KMS-11 (cell line): ENCODE measurements at regions not wholly inside any gene's neighbourhood (a gene's known extent, or its start where the extent isn't known, plus 50 kb on each side); places are given as distances from the start of the nearest gene placed in this dataset.

Experiments
- H2AFZ ChIP-seq: fragments of 200-600 bp; sonication (generic); 2 replicates; pipeline ENCODE4 v1.6.1; 2016; ENCODE audit warnings: antibody characterized with exemption, mixed run types, low read depth
- H3K27ac ChIP-seq: fragments of 200-600 bp; sonication (generic); 2 replicates; pipeline ENCODE4 v1.6.1; 2016; ENCODE audit warnings: mild to moderate bottlenecking, mixed run types
- H3K27me3 ChIP-seq: fragments of 200-600 bp; sonication (generic); 2 replicates; pipeline ENCODE4 v1.6.1; 2017; ENCODE audit warnings: mild to moderate bottlenecking, low read depth, mixed run types, moderate library complexity; ENCODE audit not compliant: insufficient read depth
- H3K36me3 ChIP-seq: fragments of 200-600 bp; sonication (generic); 2 replicates; pipeline ENCODE4 v1.6.1; 2017; ENCODE audit warnings: mild to moderate bottlenecking, mixed run types; ENCODE audit not compliant: insufficient read depth
- H3K4me1 ChIP-seq: fragments of 200-600 bp; sonication (generic); 2 replicates; pipeline ENCODE4 v1.6.1; 2016; ENCODE audit warnings: mild to moderate bottlenecking, low read depth, mixed run types; ENCODE audit not compliant: poor library complexity, severe bottlenecking
- H3K4me2 ChIP-seq: fragments of 200-600 bp; sonication (generic); 2 replicates; pipeline ENCODE4 v1.7.0; 2016; ENCODE audit warnings: mild to moderate bottlenecking, mixed run types
- H3K4me3 ChIP-seq: fragments of 200-600 bp; sonication (generic); IDR thresholded peaks from 2 replicates; pipeline ENCODE4 v1.6.1; 2017; ENCODE audit warnings: low read depth, low read length, mixed read lengths; ENCODE audit not compliant: insufficient read depth
- H3K79me2 ChIP-seq: fragments of 200-600 bp; sonication (generic); 2 replicates; pipeline ENCODE4 v1.6.1; 2016; ENCODE audit warnings: low read depth, mixed run types; ENCODE audit not compliant: insufficient read depth
- H3K9ac ChIP-seq: fragments of 200-600 bp; sonication (generic); 2 replicates; pipeline ENCODE4 v1.6.1; 2016; ENCODE audit warnings: mild to moderate bottlenecking, mixed run types
- H4K20me1 ChIP-seq: fragments of 200-600 bp; sonication (generic); 2 replicates; pipeline ENCODE4 v1.6.1; 2016; ENCODE audit warnings: mild to moderate bottlenecking, mixed run types; ENCODE audit not compliant: insufficient read depth
- CTCF ChIP-seq: fragments of 200-600 bp; sonication (generic); conservative IDR thresholded peaks from 2 replicates; pipeline ENCODE4 v1.6.1; 2017; ENCODE audit warnings: low read depth, mild to moderate bottlenecking, antibody characterized with exemption, low read length, moderate library complexity, mixed read lengths

DNA sequence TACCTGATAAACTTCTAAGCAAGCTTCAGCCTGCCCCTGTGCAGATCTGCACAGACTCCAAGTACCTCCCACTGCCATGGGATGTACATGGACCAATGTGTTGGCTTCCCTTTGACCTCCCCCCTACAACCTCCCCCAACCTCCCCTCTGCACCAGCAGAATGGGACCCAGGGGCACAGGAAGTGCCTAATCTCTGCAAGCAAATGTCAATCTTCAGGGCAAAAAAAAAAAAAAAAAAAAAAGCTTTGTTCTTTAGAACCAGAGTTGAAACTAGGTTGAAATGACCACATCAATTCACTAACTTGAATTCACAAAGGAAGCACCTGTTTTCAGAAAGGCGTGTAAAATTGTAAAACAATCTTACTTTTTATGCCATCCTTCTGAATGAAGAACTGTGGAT is 53.9 kb upstream of the TIAM1 start:
- H3K4me3 ChIP-seq: no peak overlapping the region
- H3K27ac ChIP-seq: peak overlapping the region; percentile 70
- H3K4me2 ChIP-seq: peak overlapping the region; percentile 43
- no peak overlapping the region for H2AFZ ChIP-seq
- H3K79me2 ChIP-seq: no peaks in the 10 kb centered on the region
- no peaks in the 10 kb centered on the region for H3K27me3 ChIP-seq
- peak overlapping the region; percentile 4; the same call in 1 of the 2 replicates for H3K9ac ChIP-seq
- peaks cover 47% of the 10 kb centered on the region for H3K4me1 ChIP-seq
- H3K36me3 ChIP-seq: no peaks in the 10 kb centered on the region
- TF ChIP-seq CTCF: no peak
- H4K20me1 ChIP-seq: no peaks in the 10 kb centered on the region

- Histone ChIP-seq H3K27ac (peak overlapping the region; percentile 70; the same call in 1 of the 2 replicates), H3K9ac (no peak overlapping the region), H2AFZ (no peak overlapping the region), H3K4me2 (peak overlapping the region; percentile 43; the same call in 1 of the 2 replicates), H3K36me3 (no peaks in the 10 kb centered on the region), H3K4me1 (peaks cover 47% of the 10 kb centered on the region), H3K79me2 (no peaks in the 10 kb centered on the region), H3K27me3 (no peaks in the 10 kb centered on the region), H3K4me3 (no peak overlapping the region), H4K20me1 (no peaks in the 10 kb centered on the region)
- no peak for TF ChIP-seq CTCF
Measured at GRCh38 chr21:31397515-31397926, 53.5 kb upstream of the TIAM1 start.

GRCh38 chr21:31397030-31397429 is 53.0 kb upstream of the TIAM1 start:
- H3K4me3 ChIP-seq: no peak overlapping the region

GRCh38 chr21:31396399-31396798 is 52.3 kb upstream of the TIAM1 start:
- Histone ChIP-seq H3K79me2 (no peaks in the 10 kb centered on the region), H3K9ac (no peak overlapping the region), H2AFZ (no peak overlapping the region), H4K20me1 (no peaks in the 10 kb centered on the region), H3K4me3 (no peak overlapping the region), H3K27ac (no peak overlapping the region), H3K4me1 (peaks cover 47% of the 10 kb centered on the region), H3K36me3 (no peaks in the 10 kb centered on the region), H3K27me3 (no peaks in the 10 kb centered on the region), H3K4me2 (no peak overlapping the region)
- TF ChIP-seq CTCF: no peak

More at GRCh38 chr21:31397030-31397429, 53.0 kb upstream of the TIAM1 start:
- H4K20me1 ChIP-seq: no peaks in the 10 kb centered on the region
- H3K9ac ChIP-seq: no peak overlapping the region
- H2AFZ ChIP-seq: no peak overlapping the region
- no peak overlapping the region for H3K27ac ChIP-seq
- H3K27me3 ChIP-seq: no peaks in the 10 kb centered on the region
- H3K79me2 ChIP-seq: no peaks in the 10 kb centered on the region
- H3K4me1 ChIP-seq: peaks cover 47% of the 10 kb centered on the region
- peak overlapping the region; percentile 43; the same call in 1 of the 2 replicates for H3K4me2 ChIP-seq
- no peak for TF ChIP-seq CTCF
- no peaks in the 10 kb centered on the region for H3K36me3 ChIP-seq

- Histone ChIP-seq H2AFZ (no peak overlapping the region), H4K20me1 (no peaks in the 10 kb centered on the region), H3K4me3 (no peak overlapping the region), H3K27me3 (no peaks in the 10 kb centered on the region), H3K9ac (no peak overlapping the region), H3K79me2 (no peaks in the 10 kb centered on the region), H3K4me1 (peaks cover 43% of the 10 kb centered on the region), H3K36me3 (no peaks in the 10 kb centered on the region), H3K27ac (no peak overlapping the region), H3K4me2 (no peak overlapping the region)
- no peak for TF ChIP-seq CTCF
Measured at GRCh38 chr21:31395791-31396190, 51.7 kb upstream of the TIAM1 start.
